Activated CD4-positive, alpha-beta T cell treated with anti-CD3 and anti-CD28 coated beads for 36 hours (primary cell): ENCODE measurements at regions not wholly inside any gene's neighbourhood (a gene's known extent, or its start where the extent isn't known, plus 50 kb on each side); places are given as distances from the start of the nearest gene placed in this dataset.

ENCODE experiments used
- ATAC-seq: fragments of 200-7000 bp; cut with Tn5 transposase; one replicate; pipeline ENCODE4 v1.10.0; 2021; ENCODE audit warnings: mild to moderate bottlenecking, moderate library complexity
- CTCF ChIA-PET: fragments of 350-600 bp; sonication (Branson Sonifier 250); formaldehyde crosslinking; loops from one replicate; lab custom pipeline; 2021; ENCODE audit warnings: antibody characterized with exemption; lab: Charles Lee
- POLR2A ChIA-PET: fragments of 350-600 bp; sonication (Branson Sonifier 250); formaldehyde crosslinking; loops from one replicate; lab custom pipeline; 2021; ENCODE audit warnings: antibody characterized with exemption, inconsistent platforms; lab: Charles Lee
- DNase-seq: peaks from one replicate; pipeline ENCODE4 v3.0.0-alpha.2; 2020
- H3K27ac Mint-ChIP-seq: one replicate; pipeline ENCODE4 v1.8.0; 2021; ENCODE audit warnings: mixed read lengths
- H3K27me3 Mint-ChIP-seq: one replicate; pipeline ENCODE4 v1.8.0; 2021; ENCODE audit warnings: mixed read lengths
- H3K36me3 Mint-ChIP-seq: one replicate; pipeline ENCODE4 v1.8.0; 2021; ENCODE audit warnings: low read depth, mixed read lengths
- H3K4me1 Mint-ChIP-seq: one replicate; pipeline ENCODE4 v1.8.0; 2021; ENCODE audit warnings: mixed read lengths
- H3K4me3 Mint-ChIP-seq: one replicate; pipeline ENCODE4 v1.8.0; 2021; ENCODE audit warnings: mild to moderate bottlenecking, moderate library complexity, mixed read lengths
- H3K9me3 Mint-ChIP-seq: one replicate; pipeline ENCODE4 v1.8.0; 2021; ENCODE audit warnings: low read depth, mixed read lengths
- intact Hi-C, 2 experiments: fragments of 100-400 bp; cut with DNase I in 1 of 2; cut with micrococcal nuclease in 1 of 2; formaldehyde crosslinking; loops; one replicate each; pipeline versions ENCODE4 v1.14.2 to v1.15.1; 2022 to 2024; cut with DNase I, micrococcal nuclease

DNA sequence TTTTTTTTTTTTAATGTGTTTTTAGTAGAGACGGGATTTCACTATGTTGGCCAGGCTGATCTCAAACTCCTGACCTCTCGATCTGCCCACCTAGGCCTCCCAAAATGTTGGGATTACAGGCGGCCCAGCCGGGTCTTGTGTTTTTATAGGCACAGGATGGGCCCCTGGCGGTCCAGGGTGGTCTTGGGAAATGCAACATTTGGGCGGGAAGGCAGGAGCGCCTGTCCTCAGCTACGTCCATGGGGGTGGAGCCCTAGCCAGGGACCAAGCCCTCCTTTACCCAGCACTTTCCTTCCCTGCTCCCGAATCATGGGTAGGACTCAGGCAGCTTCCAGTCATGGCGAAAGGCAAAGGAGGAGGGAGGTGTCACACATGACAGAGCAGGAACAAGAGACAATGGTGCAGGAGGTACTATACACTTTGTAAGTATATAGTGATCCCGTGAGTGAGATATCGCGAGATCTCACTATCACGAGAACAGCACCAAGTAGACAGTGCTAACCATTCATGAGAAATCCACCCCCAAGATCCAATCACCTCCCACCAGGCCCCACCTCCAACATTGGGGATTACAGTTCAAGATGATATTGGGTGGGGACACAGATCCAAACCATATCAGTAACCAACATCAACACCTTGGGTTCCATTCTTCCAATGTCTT, 226.7 kb upstream of the WSCD1 start:
- no peak overlapping the region for H3K4me3 Mint-ChIP-seq
- no peak for DNase-seq
- intact Hi-C loops: no loop called here
- ChIA-PET POLR2A (no interaction called here), CTCF (no interaction called here)
- peaks cover 1% of the 10 kb centered on the region for H3K27me3 Mint-ChIP-seq
- H3K36me3 Mint-ChIP-seq: no peaks in the 10 kb centered on the region
- H3K4me1 Mint-ChIP-seq: no peaks in the 10 kb centered on the region
- no peaks in the 10 kb centered on the region for H3K9me3 Mint-ChIP-seq
- no peak for ATAC-seq
- no peak overlapping the region for H3K27ac Mint-ChIP-seq

- no peak overlapping the region for H3K4me3 Mint-ChIP-seq
- H3K4me1 Mint-ChIP-seq: no peaks in the 10 kb centered on the region
- intact Hi-C loops: no loop called here
Observed at GRCh38 chr17:5846001-5846400, 224.2 kb upstream of the WSCD1 start.

GRCh38 chr17:5854871-5855554, 215.2 kb upstream of the WSCD1 start:
- Mint-ChIP-seq H3K4me3 (no peak overlapping the region), H3K4me1 (no peaks in the 10 kb centered on the region), H3K27ac (no peak overlapping the region), H3K27me3 (peaks cover 3% of the 10 kb centered on the region), H3K36me3 (no peaks in the 10 kb centered on the region), H3K9me3 (peaks cover 3% of the 10 kb centered on the region)
- intact Hi-C loops: no loop called here
- POLR2A ChIA-PET: no interaction called here
- CTCF ChIA-PET: no interaction called here
- no peak for ATAC-seq
- DNase-seq: no peak

More at GRCh38 chr17:5846001-5846400, 224.2 kb upstream of the WSCD1 start:
- H3K36me3 Mint-ChIP-seq: no peaks in the 10 kb centered on the region
- H3K27me3 Mint-ChIP-seq: peaks cover 5% of the 10 kb centered on the region
- H3K27ac Mint-ChIP-seq: no peak overlapping the region
- no peaks in the 10 kb centered on the region for H3K9me3 Mint-ChIP-seq
- POLR2A ChIA-PET: no interaction called here
- ATAC-seq (no peak), DNase-seq (no peak)
- CTCF ChIA-PET: no interaction called here

- POLR2A ChIA-PET: no interaction called here
- peaks cover 2% of the 10 kb centered on the region for H3K9me3 Mint-ChIP-seq
- no peaks in the 10 kb centered on the region for H3K4me1 Mint-ChIP-seq
- H3K4me3 Mint-ChIP-seq: no peak overlapping the region
- ATAC-seq: no peak
- CTCF ChIA-PET: no interaction called here
- intact Hi-C loops: no loop called here
- no peaks in the 10 kb centered on the region for H3K36me3 Mint-ChIP-seq
- peaks cover 6% of the 10 kb centered on the region for H3K27me3 Mint-ChIP-seq
- no peak overlapping the region for H3K27ac Mint-ChIP-seq
- no peak for DNase-seq
Observed at GRCh38 chr17:5861246-5861645, 208.9 kb upstream of the WSCD1 start.

GRCh38 chr17:5861854-5862253, 208.3 kb upstream of the WSCD1 start:
- H3K4me1 Mint-ChIP-seq: no peaks in the 10 kb centered on the region
- POLR2A ChIA-PET: no interaction called here
- CTCF ChIA-PET: no interaction called here
- DNase-seq (no peak), ATAC-seq (no peak)
- no peaks in the 10 kb centered on the region for H3K9me3 Mint-ChIP-seq
- intact Hi-C loops: no loop called here
- H3K27ac Mint-ChIP-seq: no peak overlapping the region
- H3K36me3 Mint-ChIP-seq: no peaks in the 10 kb centered on the region
- peaks cover 7% of the 10 kb centered on the region for H3K27me3 Mint-ChIP-seq
- H3K4me3 Mint-ChIP-seq: no peak overlapping the region

DNA sequence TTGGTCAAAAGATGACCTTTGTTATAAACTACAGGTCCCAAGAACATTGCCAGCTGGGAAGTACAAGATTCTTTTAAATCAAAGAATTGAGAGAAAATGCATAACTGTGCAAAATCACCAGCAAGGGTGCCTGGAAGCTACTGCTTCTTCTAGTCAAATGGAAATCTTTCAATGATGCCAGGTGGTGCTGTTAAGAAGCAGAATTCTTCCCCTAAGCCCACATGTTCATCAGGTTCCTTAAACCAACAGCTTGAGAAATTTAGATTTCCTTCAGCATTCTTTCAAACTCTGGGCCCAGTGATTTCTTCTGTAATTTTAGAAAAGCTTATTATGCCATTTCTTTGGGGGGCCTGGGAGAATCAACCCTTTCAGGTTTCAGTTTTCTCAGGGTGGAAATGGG, 207.8 kb upstream of the WSCD1 start:
- H3K4me1 Mint-ChIP-seq: no peaks in the 10 kb centered on the region
- no peak for ATAC-seq
- POLR2A ChIA-PET: no interaction called here
- intact Hi-C loops: no loop called here
- CTCF ChIA-PET: no interaction called here
- H3K9me3 Mint-ChIP-seq: no peaks in the 10 kb centered on the region
- peaks cover 7% of the 10 kb centered on the region for H3K27me3 Mint-ChIP-seq
- no peak for DNase-seq
- no peaks in the 10 kb centered on the region for H3K36me3 Mint-ChIP-seq
- no peak overlapping the region for H3K4me3 Mint-ChIP-seq
- no peak overlapping the region for H3K27ac Mint-ChIP-seq

DNA sequence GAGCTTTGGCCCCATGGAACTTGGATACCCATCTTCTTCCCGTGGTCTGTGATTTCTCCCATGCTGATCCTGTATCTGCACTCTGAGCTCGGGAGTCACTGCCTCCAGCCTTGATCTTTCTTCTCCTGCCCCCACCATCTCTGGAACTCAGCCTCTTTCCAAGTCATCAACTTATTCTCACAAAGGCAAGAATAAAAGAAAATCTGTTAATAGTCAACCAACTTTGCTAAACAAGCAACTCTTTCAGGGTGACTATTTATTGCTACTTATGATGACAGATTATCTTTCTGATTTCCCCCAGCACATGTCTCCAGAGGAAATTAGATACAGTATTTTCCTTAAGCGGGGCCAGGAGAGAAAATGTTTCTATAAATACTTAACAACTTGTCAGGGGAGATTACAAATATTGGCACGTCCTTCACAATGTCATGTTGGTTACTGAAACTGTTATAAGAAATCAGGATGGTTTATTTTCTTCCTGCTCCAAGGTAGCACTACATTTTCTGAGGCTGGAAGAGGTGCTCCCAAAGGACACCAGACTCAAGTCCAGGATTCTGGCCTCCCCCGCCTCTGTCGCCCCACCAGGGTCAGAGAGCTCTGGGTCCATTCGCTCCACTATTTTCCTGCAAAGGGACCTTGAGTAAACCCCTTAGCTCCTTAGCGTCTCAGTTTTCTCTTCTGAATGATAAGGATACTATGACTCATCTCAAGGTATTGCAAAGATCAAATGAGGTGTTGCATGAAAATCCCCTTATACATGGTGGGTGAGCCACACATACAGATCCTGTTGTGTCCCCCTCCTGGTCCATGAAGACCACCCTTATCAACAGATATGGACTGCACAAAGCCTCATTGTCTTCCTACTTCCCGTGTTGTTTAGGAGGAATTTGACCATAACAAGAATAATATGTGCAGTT, 205.2 kb upstream of the WSCD1 start:
- Mint-ChIP-seq H3K4me1 (no peaks in the 10 kb centered on the region), H3K4me3 (no peak overlapping the region), H3K36me3 (no peaks in the 10 kb centered on the region), H3K9me3 (no peaks in the 10 kb centered on the region), H3K27ac (no peak overlapping the region), H3K27me3 (peaks cover 7% of the 10 kb centered on the region)
- ATAC-seq (no peak), DNase-seq (no peak)
- intact Hi-C loops: no loop called here
- CTCF ChIA-PET: no interaction called here
- POLR2A ChIA-PET: no interaction called here

GRCh38 chr17:5866978-5867377, 203.2 kb upstream of the WSCD1 start:
- no peaks in the 10 kb centered on the region for H3K4me1 Mint-ChIP-seq
- H3K27me3 Mint-ChIP-seq: peaks cover 7% of the 10 kb centered on the region
- no peak overlapping the region for H3K4me3 Mint-ChIP-seq
- ChIA-PET POLR2A (no interaction called here), CTCF (no interaction called here)
- no peaks in the 10 kb centered on the region for H3K36me3 Mint-ChIP-seq
- intact Hi-C loops: no loop called here
- H3K9me3 Mint-ChIP-seq: no peaks in the 10 kb centered on the region
- ATAC-seq (no peak), DNase-seq (no peak)
- no peak overlapping the region for H3K27ac Mint-ChIP-seq

- POLR2A ChIA-PET: no interaction called here
- no peak overlapping the region for H3K4me3 Mint-ChIP-seq
- CTCF ChIA-PET: interaction anchor here (0.5 kb wide), 1 partner anchor 29 kb away, joined by 3 read pairs; no protein-coding TSS in a partner anchor
- H3K27me3 Mint-ChIP-seq: peaks cover 3% of the 10 kb centered on the region
- intact Hi-C loops: no loop called here
- H3K27ac Mint-ChIP-seq: no peak overlapping the region
- H3K36me3 Mint-ChIP-seq: no peaks in the 10 kb centered on the region
- ATAC-seq: no peak
- DNase-seq: no peak
- no peaks in the 10 kb centered on the region for H3K4me1 Mint-ChIP-seq
- H3K9me3 Mint-ChIP-seq: no peaks in the 10 kb centered on the region
Observed at GRCh38 chr17:5869041-5869745, 201.0 kb upstream of the WSCD1 start.

DNA sequence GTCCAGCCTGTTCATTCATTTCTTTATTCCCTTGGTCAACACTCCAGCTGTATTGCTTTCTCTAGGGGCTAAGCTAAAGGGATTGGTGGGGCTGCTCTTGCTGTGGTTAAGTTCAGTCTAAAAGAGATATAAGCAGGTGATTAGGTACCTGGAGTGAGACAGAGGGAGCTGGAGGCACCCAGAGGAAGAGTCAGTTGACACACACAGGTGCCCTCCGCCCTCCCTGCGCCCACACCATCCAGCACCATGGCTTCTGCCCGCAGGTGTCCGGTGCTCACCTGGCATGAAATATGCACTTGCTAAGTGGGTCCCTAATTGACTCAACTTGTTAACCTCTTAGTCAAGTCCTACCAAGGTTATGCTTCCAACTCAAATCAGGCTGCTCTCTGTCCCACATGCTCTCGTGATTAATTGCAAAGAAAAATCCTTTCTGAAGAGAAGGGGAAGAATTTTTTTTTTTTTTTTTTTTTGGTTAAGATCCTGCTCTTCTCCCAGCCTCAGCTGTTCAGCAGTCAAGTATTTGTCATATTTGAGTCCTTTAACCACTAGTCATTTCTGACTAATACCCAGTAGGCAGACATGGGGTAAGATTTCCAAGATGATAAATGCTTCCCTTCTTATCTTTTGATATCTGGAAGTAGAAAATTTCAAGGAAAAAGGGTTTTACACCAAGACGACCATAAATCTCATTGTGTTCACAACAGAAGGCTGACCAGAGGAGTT, 199.8 kb upstream of the WSCD1 start:
- ChIA-PET POLR2A (no interaction called here), CTCF (no interaction called here)
- H3K4me1 Mint-ChIP-seq: no peaks in the 10 kb centered on the region
- intact Hi-C loops: no loop called here
- no peak overlapping the region for H3K4me3 Mint-ChIP-seq
- DNase-seq (no peak), ATAC-seq (no peak)
- H3K27ac Mint-ChIP-seq: no peak overlapping the region
- no peaks in the 10 kb centered on the region for H3K36me3 Mint-ChIP-seq
- H3K9me3 Mint-ChIP-seq: no peaks in the 10 kb centered on the region
- peaks cover 3% of the 10 kb centered on the region for H3K27me3 Mint-ChIP-seq

DNA sequence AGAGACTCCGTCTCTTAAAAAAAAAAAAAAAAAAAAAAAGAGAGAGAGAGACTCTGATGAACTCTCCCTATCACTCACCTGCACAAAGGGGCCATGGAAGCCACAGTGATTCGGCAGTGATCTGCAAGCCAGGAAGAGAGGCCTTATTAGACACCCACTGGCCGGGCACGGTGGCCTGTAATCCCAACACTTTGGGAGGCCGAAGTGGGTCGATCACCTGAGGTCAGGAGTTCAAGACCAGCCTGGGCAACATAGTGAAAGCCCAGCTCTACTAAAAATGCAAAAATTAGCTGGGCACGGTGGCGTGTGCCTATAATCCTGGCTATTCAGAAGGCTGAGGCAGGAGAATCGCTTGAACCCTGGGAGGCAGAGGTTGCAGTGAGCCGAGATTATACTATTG, 198.5 kb upstream of the WSCD1 start:
- Mint-ChIP-seq H3K27me3 (peaks cover 4% of the 10 kb centered on the region), H3K4me1 (no peaks in the 10 kb centered on the region), H3K4me3 (no peak overlapping the region), H3K27ac (no peak overlapping the region), H3K9me3 (no peaks in the 10 kb centered on the region), H3K36me3 (no peaks in the 10 kb centered on the region)
- ATAC-seq (no peak), DNase-seq (no peak)
- ChIA-PET CTCF (no interaction called here), POLR2A (interaction anchor here (0.6 kb wide), 1 partner anchor 16 kb away, joined by 4 read pairs; no protein-coding TSS in a partner anchor)
- intact Hi-C loops: no loop called here
